ENCODE measurements at regions not wholly inside any gene's neighbourhood (a gene's known extent, or its start where the extent isn't known, plus 50 kb on each side); places are given as distances from the start of the nearest gene placed in this dataset.

GRCh38 chr7:84906889-84907288, 280.0 kb downstream of the SEMA3D start:
- TF ChIP-seq EZH2phosphoT487 (IDR thresholded peaks at IDR 0.05; ENCODE audit: low read length) (no peak), EZH2 (optimal IDR thresholded peaks at IDR 0.05; ENCODE audit: low read depth, low read length) (no peak)
- TF ChIP-seq, protein P1, sequence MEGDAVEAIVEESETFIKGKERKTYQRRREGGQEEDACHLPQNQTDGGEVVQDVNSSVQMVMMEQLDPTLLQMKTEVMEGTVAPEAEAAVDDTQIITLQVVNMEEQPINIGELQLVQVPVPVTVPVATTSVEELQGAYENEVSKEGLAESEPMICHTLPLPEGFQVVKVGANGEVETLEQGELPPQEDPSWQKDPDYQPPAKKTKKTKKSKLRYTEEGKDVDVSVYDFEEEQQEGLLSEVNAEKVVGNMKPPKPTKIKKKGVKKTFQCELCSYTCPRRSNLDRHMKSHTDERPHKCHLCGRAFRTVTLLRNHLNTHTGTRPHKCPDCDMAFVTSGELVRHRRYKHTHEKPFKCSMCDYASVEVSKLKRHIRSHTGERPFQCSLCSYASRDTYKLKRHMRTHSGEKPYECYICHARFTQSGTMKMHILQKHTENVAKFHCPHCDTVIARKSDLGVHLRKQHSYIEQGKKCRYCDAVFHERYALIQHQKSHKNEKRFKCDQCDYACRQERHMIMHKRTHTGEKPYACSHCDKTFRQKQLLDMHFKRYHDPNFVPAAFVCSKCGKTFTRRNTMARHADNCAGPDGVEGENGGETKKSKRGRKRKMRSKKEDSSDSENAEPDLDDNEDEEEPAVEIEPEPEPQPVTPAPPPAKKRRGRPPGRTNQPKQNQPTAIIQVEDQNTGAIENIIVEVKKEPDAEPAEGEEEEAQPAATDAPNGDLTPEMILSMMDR (IDR thresholded peaks at IDR 0.05; ENCODE audit: low read length) = no peak
- Histone ChIP-seq H3K27ac (ENCODE audit: low read length) (no peak overlapping the region), H2AFZ (ENCODE audit: low read length) (no peak overlapping the region), H3K9me2 (replicated peaks; ENCODE audit: insufficient read depth, low read length) (no peaks in the 10 kb centered on the region), H3K4me1 (ENCODE audit: low read length) (no peaks in the 10 kb centered on the region), H3K36me3 (replicated peaks; ENCODE audit: insufficient read depth, low read length) (no peaks in the 10 kb centered on the region), H3K4me2 (ENCODE audit: low read depth, low read length) (no peak overlapping the region), H3K9me3 (replicated peaks; ENCODE audit: insufficient read depth, low read length) (no peaks in the 10 kb centered on the region), H3K27me3 (replicated peaks; ENCODE audit: insufficient read depth, low read length) (no peaks in the 10 kb centered on the region), H4K20me1 (ENCODE audit: insufficient read depth, low read length) (no peaks in the 10 kb centered on the region), H3F3A (ENCODE audit: insufficient read depth, low read length) (no peaks in the 10 kb centered on the region), H3K79me2 (ENCODE audit: low read length) (no peaks in the 10 kb centered on the region), H3K4me3 (ENCODE audit: low read length) (no peak overlapping the region), H3K9ac (ENCODE audit: low read length) (no peak overlapping the region)
- no peak for DNase-seq

DNA sequence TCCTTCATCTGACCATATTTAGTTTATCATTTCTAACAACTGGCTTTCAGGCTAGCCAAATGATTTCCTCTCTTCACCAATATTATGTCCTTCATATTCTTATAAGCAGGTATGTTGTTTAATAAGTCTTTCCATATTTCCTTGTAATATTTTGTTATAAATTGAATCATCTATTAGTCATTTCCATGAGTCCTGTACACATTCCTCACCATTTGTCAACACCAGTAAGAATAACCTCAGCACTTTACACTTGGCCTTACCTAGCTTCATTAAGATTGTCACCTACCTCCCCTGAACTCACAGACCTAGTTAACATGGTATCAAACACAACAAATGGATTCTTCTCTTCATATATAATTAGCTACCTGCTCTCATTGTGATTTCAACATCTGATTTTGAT, 282.3 kb downstream of the SEMA3D start:
- Histone ChIP-seq H3F3A (ENCODE audit: insufficient read depth, low read length) (no peaks in the 10 kb centered on the region), H3K9me3 (replicated peaks; ENCODE audit: insufficient read depth, low read length) (no peaks in the 10 kb centered on the region), H2AFZ (ENCODE audit: low read length) (no peak overlapping the region), H3K36me3 (replicated peaks; ENCODE audit: insufficient read depth, low read length) (no peaks in the 10 kb centered on the region), H3K4me2 (ENCODE audit: low read depth, low read length) (no peak overlapping the region), H3K27ac (ENCODE audit: low read length) (no peak overlapping the region), H4K20me1 (ENCODE audit: insufficient read depth, low read length) (no peaks in the 10 kb centered on the region), H3K79me2 (ENCODE audit: low read length) (no peaks in the 10 kb centered on the region), H3K4me3 (ENCODE audit: low read length) (no peak overlapping the region), H3K9me2 (replicated peaks; ENCODE audit: insufficient read depth, low read length) (no peaks in the 10 kb centered on the region), H3K4me1 (ENCODE audit: low read length) (no peaks in the 10 kb centered on the region), H3K9ac (ENCODE audit: low read length) (no peak overlapping the region), H3K27me3 (replicated peaks; ENCODE audit: insufficient read depth, low read length) (no peaks in the 10 kb centered on the region)
- no peak for TF ChIP-seq EZH2phosphoT487 (IDR thresholded peaks at IDR 0.05; ENCODE audit: low read length)
- TF ChIP-seq EZH2 (optimal IDR thresholded peaks at IDR 0.05; ENCODE audit: low read depth, low read length) = no peak
- TF ChIP-seq, protein P1 (IDR thresholded peaks at IDR 0.05; ENCODE audit: low read length) = no peak
- DNase-seq = no peak

DNA sequence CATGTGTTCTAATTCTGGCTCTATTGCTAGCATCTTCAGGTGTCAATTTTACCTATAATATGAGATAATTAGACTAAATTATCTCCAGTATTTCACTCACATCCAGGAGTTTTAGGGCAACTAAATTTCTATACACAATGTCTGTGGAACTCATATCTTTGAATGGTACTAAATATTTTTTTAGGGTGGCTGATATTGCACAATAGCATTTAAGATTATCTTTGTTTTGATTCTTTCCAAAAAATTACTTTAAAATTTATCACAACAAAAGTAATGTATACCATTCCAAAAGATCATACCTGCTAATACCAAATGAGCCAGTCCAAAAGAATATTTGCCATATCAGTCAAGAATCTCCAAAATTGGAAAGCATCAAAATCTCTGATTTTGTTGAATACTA, 285.5 kb downstream of the SEMA3D start:
- H4K20me1 ChIP-seq (ENCODE audit: insufficient read depth, low read length) = no peaks in the 10 kb centered on the region
- no peaks in the 10 kb centered on the region for H3K9me3 ChIP-seq (replicated peaks; ENCODE audit: insufficient read depth, low read length)
- H2AFZ ChIP-seq (ENCODE audit: low read length) = no peak overlapping the region
- H3K4me1 ChIP-seq (ENCODE audit: low read length) = no peaks in the 10 kb centered on the region
- no peaks in the 10 kb centered on the region for H3K9me2 ChIP-seq (replicated peaks; ENCODE audit: insufficient read depth, low read length)
- no peak overlapping the region for H3K4me3 ChIP-seq (ENCODE audit: low read length)
- H3K36me3 ChIP-seq (replicated peaks; ENCODE audit: insufficient read depth, low read length) = no peaks in the 10 kb centered on the region
- no peak overlapping the region for H3K4me2 ChIP-seq (ENCODE audit: low read depth, low read length)
- no peak overlapping the region for H3K9ac ChIP-seq (ENCODE audit: low read length)
- H3K79me2 ChIP-seq (ENCODE audit: low read length) = no peaks in the 10 kb centered on the region
- H3F3A ChIP-seq (ENCODE audit: insufficient read depth, low read length) = no peaks in the 10 kb centered on the region
- H3K27ac ChIP-seq (ENCODE audit: low read length) = no peak overlapping the region
- DNase-seq = no peak
- no peak for TF ChIP-seq EZH2 (optimal IDR thresholded peaks at IDR 0.05; ENCODE audit: low read depth, low read length)
- TF ChIP-seq, protein P1 (IDR thresholded peaks at IDR 0.05; ENCODE audit: low read length) = no peak
- no peak for TF ChIP-seq EZH2phosphoT487 (IDR thresholded peaks at IDR 0.05; ENCODE audit: low read length)
- no peaks in the 10 kb centered on the region for H3K27me3 ChIP-seq (replicated peaks; ENCODE audit: insufficient read depth, low read length)

All from MM.1S (cell line).